PC-9 (cell line): ENCODE measurements at regions not wholly inside any gene's neighbourhood (a gene's known extent, or its start where the extent isn't known, plus 50 kb on each side); places are given as distances from the start of the nearest gene placed in this dataset.

Source experiments
- BruUV-seq: library from RNA; stranded (reverse); fragments of 400-500 nt; replicated peaks from 2 replicates; lab custom pipeline; 2021; lab: Mats Ljungman, UMichigan
- CTCF ChIA-PET: fragments of 300-600 bp; sonication (Branson Sonifier 250); formaldehyde crosslinking; loops from one replicate; lab custom pipeline; 2022; ENCODE audit warnings: antibody characterized with exemption; lab: Charles Lee
- POLR2A ChIA-PET: fragments of 300-600 bp; sonication (Branson Sonifier 250); formaldehyde crosslinking; loops from one replicate; lab custom pipeline; 2022; ENCODE audit warnings: antibody characterized with exemption; ENCODE audit not compliant: unreplicated experiment; lab: Charles Lee
- DNase-seq, 2 experiments: peaks; one replicate each; pipeline versions ENCODE4 v3.0.0 to v3.0.0-alpha.2; 2015 to 2022; ENCODE audit warnings: mixed read lengths in 1 of 2
- H2AFZ ChIP-seq: fragments of 200-600 bp; sonication (generic); 2 replicates; pipeline ENCODE4 v1.8.1; 2017; ENCODE audit warnings: antibody characterized with exemption
- H3F3A ChIP-seq: fragments of 200-600 bp; sonication (generic); 2 replicates; pipeline ENCODE4 v1.8.1; 2017; ENCODE audit warnings: antibody characterized with exemption, mild to moderate bottlenecking, low read depth; ENCODE audit not compliant: insufficient read depth
- H3K27ac ChIP-seq: fragments of 200-600 bp; sonication (generic); 2 replicates; pipeline ENCODE4 v1.6.1; 2016; ENCODE audit warnings: mixed run types
- H3K27me3 ChIP-seq: fragments of 200-600 bp; sonication (generic); 2 replicates; pipeline ENCODE4 v1.6.1; 2016; ENCODE audit warnings: low read depth, mixed run types; ENCODE audit not compliant: insufficient read depth
- H3K36me3 ChIP-seq: fragments of 200-600 bp; sonication (generic); 2 replicates; pipeline ENCODE4 v1.6.1; 2016; ENCODE audit warnings: low read depth, mixed run types
- H3K4me1 ChIP-seq: fragments of 200-600 bp; sonication (generic); replicated peaks from 2 replicates; pipeline ENCODE4 v1.6.1; 2016; ENCODE audit warnings: mixed run types; ENCODE audit not compliant: insufficient read depth
- H3K4me2 ChIP-seq: fragments of 200-600 bp; sonication (generic); 2 replicates; pipeline ENCODE4 v1.6.1; 2017; ENCODE audit warnings: mixed run types
- H3K4me3 ChIP-seq: fragments of 200-600 bp; sonication (generic); 2 replicates; pipeline ENCODE4 v1.6.1; 2016; ENCODE audit warnings: mixed run types
- H3K79me2 ChIP-seq: fragments of 200-600 bp; sonication (generic); 2 replicates; pipeline ENCODE4 v1.6.1; 2017; ENCODE audit warnings: low read depth, mixed run types
- H3K9me2 ChIP-seq: fragments of 200-600 bp; sonication (generic); 2 replicates; pipeline ENCODE4 v1.8.1; 2017; ENCODE audit warnings: mild to moderate bottlenecking; ENCODE audit not compliant: insufficient read depth
- H3K9me3 ChIP-seq: fragments of 200-600 bp; sonication (generic); 2 replicates; pipeline ENCODE4 v1.8.1; 2016; ENCODE audit warnings: low read depth; ENCODE audit not compliant: insufficient read depth
- H4K20me1 ChIP-seq: fragments of 200-600 bp; sonication (generic); 2 replicates; pipeline ENCODE4 v1.8.1; 2017; ENCODE audit not compliant: insufficient read depth
- CTCF ChIP-seq: fragments of 200-600 bp; sonication (generic); conservative IDR thresholded peaks from 2 replicates; pipeline ENCODE4 v1.6.1; 2017; ENCODE audit warnings: mixed run types, antibody characterized with exemption, mild to moderate bottlenecking, moderate library complexity
- EZH2 ChIP-seq: fragments of 200-600 bp; sonication (generic); IDR thresholded peaks from 2 replicates; pipeline ENCODE4 v1.8.0; 2017; ENCODE audit warnings: antibody characterized with exemption, low read depth
- intact Hi-C: fragments of 100-400 bp; cut with micrococcal nuclease; formaldehyde crosslinking; loops from one replicate; pipeline ENCODE4 v1.10.0; 2022; ENCODE audit not compliant: unreplicated experiment

- POLR2A ChIA-PET = no interaction called here
- no peaks in the 10 kb centered on the region for H3F3A ChIP-seq
- H3K4me3 ChIP-seq = no peak overlapping the region
- H3K4me2 ChIP-seq = no peak overlapping the region
- CTCF ChIA-PET = no interaction called here
- no peak overlapping the region for H2AFZ ChIP-seq
- DNase-seq = no peak
- H3K4me1 ChIP-seq = no peaks in the 10 kb centered on the region
- H3K9me2 ChIP-seq = no peaks in the 10 kb centered on the region
- H3K36me3 ChIP-seq = no peaks in the 10 kb centered on the region
- H3K27ac ChIP-seq = no peak overlapping the region
- no peaks in the 10 kb centered on the region for H3K79me2 ChIP-seq
- TF ChIP-seq CTCF = no peak
- no peak for TF ChIP-seq EZH2
- no peaks in the 10 kb centered on the region for H3K9me3 ChIP-seq
- no peaks in the 10 kb centered on the region for H3K27me3 ChIP-seq
- H4K20me1 ChIP-seq = no peaks in the 10 kb centered on the region
- intact Hi-C loops = no loop called here
- BruUV-seq = no TSS peak
Measured at GRCh38 chr1:82555501-82555900, 754.8 kb downstream of the ADGRL2 start.

GRCh38 chr1:82549841-82550240 is 749.1 kb downstream of the ADGRL2 start:
- no TSS peak for BruUV-seq
- ChIA-PET CTCF (no interaction called here), POLR2A (no interaction called here)
- Histone ChIP-seq H3K4me3 (no peak overlapping the region), H3K27ac (no peak overlapping the region), H3K4me1 (no peaks in the 10 kb centered on the region), H3K4me2 (no peak overlapping the region), H3K9me2 (no peaks in the 10 kb centered on the region), H3K79me2 (no peaks in the 10 kb centered on the region), H3K9me3 (no peaks in the 10 kb centered on the region), H3K36me3 (no peaks in the 10 kb centered on the region), H4K20me1 (no peaks in the 10 kb centered on the region), H3F3A (no peaks in the 10 kb centered on the region), H3K27me3 (no peaks in the 10 kb centered on the region), H2AFZ (no peak overlapping the region)
- intact Hi-C loops = no loop called here
- TF ChIP-seq CTCF (no peak), EZH2 (no peak)
- no peak for DNase-seq

GRCh38 chr1:82542766-82543165 is 742.0 kb downstream of the ADGRL2 start:
- H3K9me2 ChIP-seq = no peaks in the 10 kb centered on the region
- no peak for DNase-seq
- no peak overlapping the region for H3K4me3 ChIP-seq
- no peaks in the 10 kb centered on the region for H3K27me3 ChIP-seq
- ChIA-PET CTCF (no interaction called here), POLR2A (no interaction called here)
- H2AFZ ChIP-seq = no peak overlapping the region
- intact Hi-C loops = no loop called here
- TF ChIP-seq EZH2 (no peak), CTCF (no peak)
- no peaks in the 10 kb centered on the region for H3K79me2 ChIP-seq
- no peak overlapping the region for H3K4me2 ChIP-seq
- H4K20me1 ChIP-seq = no peaks in the 10 kb centered on the region
- H3F3A ChIP-seq = no peaks in the 10 kb centered on the region
- no peaks in the 10 kb centered on the region for H3K36me3 ChIP-seq
- BruUV-seq = no TSS peak
- H3K27ac ChIP-seq = no peak overlapping the region
- no peaks in the 10 kb centered on the region for H3K9me3 ChIP-seq
- H3K4me1 ChIP-seq = no peaks in the 10 kb centered on the region
